RWPE2 (cell line): ENCODE measurements at regions not wholly inside any gene's neighbourhood (a gene's known extent, or its start where the extent isn't known, plus 50 kb on each side); places are given as distances from the start of the nearest gene placed in this dataset.

ENCODE experiments used
- ATAC-seq: fragments of 200-7000 bp; cut with Tn5 transposase; 3 replicates; pipeline ENCODE4 v1.9.1; 2021; ENCODE audit warnings: low read depth
- DNase-seq: peaks from one replicate; pipeline ENCODE4 v3.0.0-alpha.2; 2020; ENCODE audit warnings: low spot score
- H3K27ac ChIP-seq: fragments of 450-650 bp; 2 replicates; pipeline ENCODE4 v1.5.1; 2017; ENCODE audit warnings: mild to moderate bottlenecking; ENCODE audit not compliant: poor library complexity, severe bottlenecking
- H3K27me3 ChIP-seq: fragments of 250-450 bp; sonication (Bioruptor Pico); 2 replicates; pipeline ENCODE4 v1.5.1; 2021; ENCODE audit warnings: mild to moderate bottlenecking, moderate library complexity; ENCODE audit not compliant: insufficient read depth, poor library complexity, severe bottlenecking
- H3K36me3 ChIP-seq: fragments of 250-450 bp; sonication (Bioruptor Pico); 2 replicates; pipeline ENCODE4 v1.5.1; 2020; ENCODE audit warnings: low read depth, mild to moderate bottlenecking, moderate library complexity
- H3K4me1 ChIP-seq: fragments of 250-450 bp; sonication (Bioruptor Pico); 2 replicates; pipeline ENCODE4 v1.5.1; 2021; ENCODE audit warnings: mild to moderate bottlenecking, moderate library complexity; ENCODE audit not compliant: insufficient read depth, poor library complexity, severe bottlenecking
- H3K4me3 ChIP-seq: fragments of 250-450 bp; sonication (Bioruptor Pico); 2 replicates; pipeline ENCODE4 v1.5.1; 2021; ENCODE audit warnings: mild to moderate bottlenecking, moderate library complexity; ENCODE audit not compliant: severe bottlenecking
- H3K9me3 ChIP-seq: fragments of 250-450 bp; sonication (Bioruptor Pico); 2 replicates; pipeline ENCODE4 v1.5.1; 2021; ENCODE audit warnings: mild to moderate bottlenecking, moderate library complexity; ENCODE audit not compliant: severe bottlenecking
- CTCF ChIP-seq: fragments of 450-650 bp; IDR thresholded peaks from one replicate; pipeline ENCODE4 v1.5.1; 2017; ENCODE audit warnings: mild to moderate bottlenecking, moderate library complexity; ENCODE audit not compliant: poor library complexity, severe bottlenecking

DNA sequence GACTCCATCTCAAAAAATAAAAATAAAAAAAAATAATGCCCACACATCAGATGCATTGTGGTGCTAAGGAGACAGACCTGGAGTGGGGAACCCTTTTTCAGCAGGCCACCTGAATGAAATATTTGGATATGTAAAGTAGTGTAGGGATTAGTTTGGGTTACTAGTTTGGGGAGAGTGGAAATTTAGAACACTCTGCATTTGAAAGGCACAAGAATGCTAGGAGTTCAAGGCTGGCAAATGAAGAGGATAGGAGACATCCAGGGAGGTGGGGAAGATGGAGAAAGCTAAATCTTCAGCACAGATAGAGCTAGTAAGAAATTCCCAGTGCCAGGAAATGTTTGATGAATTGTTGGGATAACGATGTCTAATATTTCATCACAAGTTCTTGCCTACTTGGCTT lies 298.3 kb upstream of the ERCC4 start:
- H3K4me1 ChIP-seq = no peaks in the 10 kb centered on the region
- no peaks in the 10 kb centered on the region for H3K27me3 ChIP-seq
- H3K36me3 ChIP-seq = no peaks in the 10 kb centered on the region
- no peaks in the 10 kb centered on the region for H3K9me3 ChIP-seq
- no peak overlapping the region for H3K4me3 ChIP-seq
- H3K27ac ChIP-seq = no peak overlapping the region
- DNase-seq (no peak), ATAC-seq (no peak)
- TF ChIP-seq CTCF = no peak

DNA sequence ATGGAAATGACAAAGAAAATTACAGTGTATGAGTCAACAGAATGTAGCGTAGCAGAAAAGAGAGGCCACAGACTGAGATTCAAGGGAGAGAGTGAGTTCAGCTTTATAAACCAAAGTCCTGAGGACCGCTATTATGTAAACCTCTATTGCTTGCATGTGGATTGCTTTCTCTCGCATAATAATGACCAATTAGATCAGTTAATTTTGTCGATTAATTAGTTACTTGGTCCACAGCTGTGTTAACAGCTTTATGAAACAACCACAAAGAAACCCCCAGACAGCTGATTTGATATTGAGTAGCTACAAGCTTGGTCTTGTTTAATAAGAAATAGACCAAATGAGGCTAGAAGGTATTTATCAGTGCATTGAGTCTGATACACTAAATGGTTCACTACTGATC lies 291.8 kb upstream of the ERCC4 start:
- no peaks in the 10 kb centered on the region for H3K36me3 ChIP-seq
- no peak for DNase-seq
- no peak overlapping the region for H3K27ac ChIP-seq
- no peaks in the 10 kb centered on the region for H3K27me3 ChIP-seq
- H3K4me1 ChIP-seq = no peaks in the 10 kb centered on the region
- ATAC-seq = no peak
- no peak overlapping the region for H3K4me3 ChIP-seq
- no peak for TF ChIP-seq CTCF
- no peaks in the 10 kb centered on the region for H3K9me3 ChIP-seq

DNA sequence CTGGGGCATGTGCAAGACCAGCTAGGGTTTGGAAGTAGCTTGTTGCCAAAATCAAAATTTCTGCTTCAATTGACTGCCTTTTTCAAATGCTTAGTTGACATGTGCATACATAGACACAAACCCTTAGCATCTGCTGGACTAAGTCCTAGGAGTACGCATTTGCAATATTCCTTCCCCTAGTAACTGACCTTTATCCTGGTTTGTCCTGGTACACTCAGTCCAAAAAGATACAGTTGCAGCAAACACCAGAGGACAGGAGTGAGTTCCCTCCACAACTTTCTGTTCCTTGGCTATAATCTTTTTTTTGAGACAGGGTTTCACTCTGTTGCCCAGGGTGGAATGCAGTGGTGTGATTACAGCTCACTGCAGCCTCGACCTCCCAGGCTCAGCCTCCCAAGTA lies 290.2 kb upstream of the ERCC4 start:
- TF ChIP-seq CTCF = no peak
- H3K27ac ChIP-seq = no peak overlapping the region
- H3K27me3 ChIP-seq = no peaks in the 10 kb centered on the region
- no peak overlapping the region for H3K4me3 ChIP-seq
- no peak for ATAC-seq
- DNase-seq = no peak
- no peaks in the 10 kb centered on the region for H3K36me3 ChIP-seq
- H3K9me3 ChIP-seq = no peaks in the 10 kb centered on the region
- no peaks in the 10 kb centered on the region for H3K4me1 ChIP-seq

- Histone ChIP-seq H3K4me3 (no peak overlapping the region), H3K4me1 (no peaks in the 10 kb centered on the region), H3K9me3 (no peaks in the 10 kb centered on the region), H3K36me3 (no peaks in the 10 kb centered on the region), H3K27ac (no peak overlapping the region), H3K27me3 (no peaks in the 10 kb centered on the region)
- ATAC-seq (no peak), DNase-seq (no peak)
- no peak for TF ChIP-seq CTCF
Measured at GRCh38 chr16:13630374-13630773, 289.6 kb upstream of the ERCC4 start.

DNA sequence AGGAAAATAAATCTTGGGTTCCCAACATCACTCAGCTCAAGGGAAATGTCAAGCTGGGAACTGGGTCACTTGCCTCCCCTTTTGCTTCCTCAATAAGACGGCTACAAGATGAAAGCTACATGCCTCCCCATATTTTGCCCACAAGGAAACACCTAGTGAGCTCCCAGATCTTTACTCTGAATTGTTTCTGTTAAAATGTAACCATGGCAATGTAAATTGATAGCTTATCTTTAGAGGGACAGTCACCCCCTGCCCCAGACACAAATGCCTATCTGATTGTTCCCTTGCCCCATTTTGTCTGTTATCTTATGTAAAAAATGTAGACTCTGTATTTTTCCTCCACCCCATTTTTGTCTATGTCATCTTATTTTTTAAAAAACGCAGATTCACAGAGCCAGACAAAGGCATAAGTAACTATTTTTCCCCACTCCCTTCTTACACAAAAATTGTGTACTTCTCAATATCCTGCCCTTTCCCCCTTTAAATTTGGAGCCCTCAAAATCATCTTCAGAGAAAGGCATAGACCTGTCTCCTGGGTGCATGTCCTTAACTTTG lies 288.7 kb upstream of the ERCC4 start:
- no peaks in the 10 kb centered on the region for H3K27me3 ChIP-seq
- no peak overlapping the region for H3K4me3 ChIP-seq
- no peaks in the 10 kb centered on the region for H3K36me3 ChIP-seq
- no peaks in the 10 kb centered on the region for H3K9me3 ChIP-seq
- ATAC-seq (no peak), DNase-seq (no peak)
- no peak for TF ChIP-seq CTCF
- H3K27ac ChIP-seq = no peak overlapping the region
- no peaks in the 10 kb centered on the region for H3K4me1 ChIP-seq
